A172 (cell line): ENCODE measurements at regions not wholly inside any gene's neighbourhood (a gene's known extent, or its start where the extent isn't known, plus 50 kb on each side); places are given as distances from the start of the nearest gene placed in this dataset.
"Not testable (repeated sequence)": the region's sequence is repeated elsewhere in the genome, so short reads cannot be mapped to it uniquely, and the experiment has no call there.

Experiments used
- DNase-seq: peaks from one replicate; pipeline ENCODE4 v3.0.0-alpha.2; 2015; ENCODE audit warnings: low spot score

- no peak for DNase-seq
These were observed 69.8 kb upstream of the SERP2 start for GRCh38 chr13:44303681-44304432.

DNA sequence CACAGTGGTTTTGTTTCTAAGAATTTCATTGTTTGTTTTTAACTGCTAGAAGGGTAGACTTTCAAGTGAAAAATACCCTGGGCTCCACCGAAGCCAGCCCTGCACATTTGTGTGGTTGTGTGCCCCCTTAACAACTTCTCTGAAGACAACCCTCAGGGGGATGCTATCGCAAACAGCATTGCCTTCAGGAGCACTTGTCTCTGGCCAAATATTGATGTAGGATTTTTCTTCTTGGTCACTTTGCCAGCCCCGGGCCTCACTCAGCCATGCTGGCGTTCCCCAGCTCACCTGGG lies 69.2 kb upstream of the SERP2 start:
- DNase-seq = no peak

DNA sequence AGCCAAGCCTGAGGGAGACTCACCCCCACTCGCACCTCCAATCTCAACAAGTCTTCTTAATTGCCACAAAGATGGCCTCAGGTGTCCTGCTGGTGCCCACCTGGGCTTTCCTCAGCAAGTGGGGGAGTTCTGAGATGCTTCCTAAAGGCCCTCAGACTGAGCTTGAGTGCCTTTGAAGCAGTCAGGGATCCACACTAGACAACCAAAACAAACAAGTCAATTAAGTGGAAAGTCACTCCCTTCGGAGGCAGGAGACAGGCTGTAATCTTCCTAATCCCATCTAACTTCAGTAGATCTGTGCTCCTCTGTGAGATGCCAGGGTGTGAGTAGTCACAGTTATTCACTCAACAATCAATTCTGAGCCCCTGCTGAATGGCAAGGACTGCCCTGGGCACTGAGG lies 68.3 kb upstream of the SERP2 start:
- no peak for DNase-seq

GRCh38 chr13:44305917-44306370 lies 67.7 kb upstream of the SERP2 start:
- DNase-seq = no peak

DNA sequence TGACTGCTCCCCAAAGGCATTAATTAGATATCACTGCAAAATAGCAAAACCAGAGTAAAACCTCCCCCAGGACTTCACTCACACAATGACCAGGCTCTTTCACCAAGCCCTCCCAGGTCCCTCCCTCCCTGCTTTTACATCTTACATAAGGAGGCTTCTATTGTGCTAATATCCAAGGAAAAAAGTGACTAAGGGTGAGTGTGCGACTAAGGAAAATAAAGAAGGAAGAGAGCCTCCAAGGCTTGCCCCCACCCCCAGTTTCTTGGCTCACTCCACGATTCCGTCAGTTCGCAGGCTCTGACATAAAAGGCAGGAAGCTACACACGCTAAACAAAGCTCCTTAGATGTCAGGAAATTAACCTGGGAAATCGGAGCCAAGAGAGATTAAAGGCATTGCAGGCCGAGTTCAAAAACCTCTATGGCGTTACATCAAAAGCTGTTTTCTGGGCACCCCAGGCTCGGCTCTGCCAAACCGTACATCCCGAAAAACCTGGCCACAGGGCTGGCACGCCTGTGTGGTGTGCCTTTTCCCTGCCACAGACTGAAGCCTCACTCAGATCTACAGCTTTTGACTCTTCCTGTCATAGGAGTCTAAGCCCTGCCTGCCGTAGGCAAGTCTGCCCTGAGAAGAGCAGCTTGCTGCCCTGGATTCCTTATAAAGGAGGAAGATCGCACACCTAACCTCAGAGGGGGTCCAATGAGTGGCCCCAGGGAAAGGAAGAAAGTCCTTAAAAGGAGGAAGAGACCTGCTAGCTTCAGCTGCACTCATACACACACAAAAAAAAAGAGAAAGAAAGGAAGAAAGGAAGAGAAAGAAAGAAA lies 67.0 kb upstream of the SERP2 start:
- DNase-seq = peak; percentile 93

- no peak for DNase-seq
These were observed 66.4 kb upstream of the SERP2 start for GRCh38 chr13:44307255-44307654.

DNA sequence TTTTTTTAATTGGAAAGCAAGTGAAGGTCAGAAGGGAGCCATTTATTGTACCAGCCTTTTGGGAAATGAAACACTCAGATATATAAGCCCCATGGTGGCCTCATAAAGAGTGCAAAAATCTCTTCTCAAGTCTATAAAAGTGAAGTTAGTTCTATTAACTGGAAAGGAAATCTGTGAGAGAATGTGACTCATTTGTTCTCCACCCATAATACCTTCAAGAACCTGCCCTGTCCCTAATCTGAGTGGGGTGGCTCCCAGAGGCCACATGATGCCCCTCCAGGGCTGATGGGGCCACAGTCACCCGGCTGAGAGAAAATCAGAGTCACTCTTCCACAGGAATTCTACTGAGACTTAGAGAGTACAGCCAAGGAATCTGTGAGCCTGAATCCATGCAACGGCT lies 65.8 kb upstream of the SERP2 start:
- no peak for DNase-seq

DNA sequence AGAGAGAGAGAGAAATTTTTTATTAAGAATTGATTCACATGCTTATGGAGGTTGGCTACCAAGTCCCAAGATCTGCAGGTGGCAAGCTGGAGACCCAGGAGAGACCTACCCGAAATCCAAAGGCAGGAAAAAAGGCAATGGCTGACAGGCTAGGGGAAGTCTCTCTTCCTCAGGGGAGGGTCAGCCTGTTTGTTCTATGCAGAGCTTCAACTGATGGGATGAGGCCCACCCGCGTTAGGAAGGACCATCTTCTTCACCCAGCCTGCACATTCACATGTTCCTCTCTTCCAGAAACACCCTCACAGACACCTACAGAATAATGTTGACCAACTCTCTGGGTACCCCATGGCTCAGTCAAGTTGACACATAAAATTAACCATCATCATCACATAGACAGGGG lies 65.3 kb upstream of the SERP2 start:
- DNase-seq = no peak

GRCh38 chr13:44309794-44310757 lies 63.5 kb upstream of the SERP2 start:
- no peak for DNase-seq

DNA sequence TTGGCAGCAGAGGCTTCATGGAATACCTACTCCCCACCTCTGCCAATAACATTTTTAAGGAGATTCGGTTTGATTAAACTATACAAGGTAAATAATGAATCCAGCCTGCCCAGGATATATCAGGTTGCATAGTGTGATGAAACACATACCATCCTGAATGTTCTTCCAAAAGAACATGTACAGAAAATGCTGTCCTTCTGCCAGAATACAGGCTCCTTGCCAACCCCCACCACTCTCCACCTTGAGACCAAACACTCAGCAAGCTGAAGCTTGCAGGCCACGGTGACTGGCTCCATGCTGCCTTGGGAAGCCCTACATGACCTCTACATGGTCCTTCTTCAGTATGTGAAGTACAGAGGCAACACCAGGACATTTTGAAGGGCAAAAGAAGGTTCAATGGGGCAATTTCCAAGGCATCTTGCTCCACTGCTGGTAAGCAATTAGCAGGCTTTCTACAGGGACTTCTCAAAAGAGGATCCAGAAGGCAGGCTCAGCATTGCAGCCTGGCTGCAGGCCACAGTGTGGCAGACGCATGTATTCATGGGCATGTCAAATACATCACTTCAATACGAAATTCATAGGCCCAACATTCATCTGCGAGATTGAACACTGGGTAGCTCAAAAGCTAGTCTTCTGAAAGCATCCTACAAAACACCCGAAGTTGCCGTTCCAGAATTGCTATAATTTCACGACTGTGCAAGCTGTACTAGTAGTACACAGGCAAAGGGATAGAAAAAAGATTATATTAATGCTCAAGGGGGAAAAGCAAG lies 62.4 kb upstream of the SERP2 start:
- no peak for DNase-seq

DNA sequence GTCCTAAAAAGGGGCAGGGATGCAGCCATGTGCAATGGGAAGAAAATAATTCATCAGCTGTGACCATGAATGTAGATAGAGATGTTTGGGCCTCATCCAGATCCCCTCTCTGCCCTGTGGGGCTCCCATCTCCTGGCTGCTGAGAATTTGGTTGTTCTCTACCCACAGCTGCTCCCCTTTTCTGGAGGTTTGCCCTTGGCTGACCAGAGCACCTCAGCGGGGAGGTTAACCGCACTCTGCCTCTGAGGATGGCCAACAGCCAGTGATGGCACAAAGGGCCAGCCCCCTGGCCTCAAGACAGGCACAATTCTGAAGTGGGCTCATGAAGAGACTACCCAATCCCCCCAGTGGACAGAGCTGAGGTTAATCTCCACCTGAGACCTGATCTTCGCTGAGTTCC lies 61.5 kb upstream of the SERP2 start:
- DNase-seq = no peak

- DNase-seq = peak; percentile 91
These were observed 60.6 kb upstream of the SERP2 start for GRCh38 chr13:44312834-44313551.

DNA sequence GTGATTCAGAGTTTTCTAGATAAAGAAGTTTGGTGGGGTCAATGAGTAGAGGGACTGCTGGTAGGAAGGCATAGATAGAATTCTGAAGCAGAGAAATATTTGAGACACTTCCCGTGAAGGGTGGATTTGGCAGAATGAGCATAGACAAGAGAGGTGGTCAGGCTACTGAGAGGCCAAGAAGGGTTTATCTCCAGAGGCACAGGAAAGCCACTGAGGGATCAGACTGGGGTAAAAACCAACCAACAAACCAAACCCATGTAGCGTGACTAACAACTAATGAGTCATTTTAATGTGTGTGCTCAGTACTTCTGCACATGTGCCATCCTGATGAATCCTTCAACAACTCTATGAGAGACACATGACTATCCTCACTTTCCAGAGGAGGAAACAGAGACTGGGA lies 60.0 kb upstream of the SERP2 start:
- peak; percentile 79 for DNase-seq

- DNase-seq = not testable (repeated sequence)
These were observed 59.5 kb upstream of the SERP2 start for GRCh38 chr13:44314160-44314559.

GRCh38 chr13:44317752-44318151 lies 55.9 kb upstream of the SERP2 start:
- DNase-seq = peak; percentile 35

GRCh38 chr13:44318161-44318560 lies 55.5 kb upstream of the SERP2 start:
- peak; percentile 45 for DNase-seq

DNA sequence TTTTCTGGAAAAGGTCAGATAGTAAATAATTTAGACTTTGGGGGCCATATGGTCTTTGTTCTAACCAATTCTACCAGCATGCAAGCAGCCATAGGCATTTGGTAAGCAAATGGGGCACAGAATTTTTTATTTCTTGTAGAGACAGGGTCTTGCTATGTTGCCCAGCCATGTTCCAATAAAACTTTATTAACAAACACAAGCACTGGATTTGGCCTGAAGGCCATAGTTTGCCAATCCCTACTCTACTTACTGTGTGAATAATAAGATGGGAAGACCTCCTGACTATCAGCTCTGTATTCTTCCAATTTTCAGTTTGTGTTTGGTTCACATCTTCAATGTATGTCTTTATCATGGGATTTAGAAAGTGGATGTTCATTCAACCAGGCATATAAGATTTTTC lies 53.0 kb upstream of the SERP2 start:
- no peak for DNase-seq

GRCh38 chr13:44321961-44322360 lies 51.7 kb upstream of the SERP2 start:
- DNase-seq = no peak

DNA sequence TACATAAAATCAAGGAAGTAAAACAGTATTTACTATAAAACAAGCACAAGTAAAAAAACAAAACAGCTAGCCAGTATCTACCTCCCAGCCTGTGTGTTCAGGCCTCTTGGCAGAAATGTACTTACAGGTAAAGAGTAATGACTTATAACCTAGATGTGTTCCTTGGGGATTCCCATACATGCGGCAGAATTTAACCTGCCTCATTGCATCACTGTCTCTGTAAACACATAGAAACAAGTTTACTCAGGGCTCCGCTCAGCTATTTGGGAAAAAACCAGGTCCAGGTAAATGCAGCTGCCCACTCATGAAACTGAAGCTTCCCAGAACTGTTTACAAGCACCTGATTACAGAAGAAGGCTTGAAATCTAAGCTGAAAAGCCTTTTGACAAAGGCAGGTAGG lies 50.7 kb upstream of the SERP2 start:
- no peak for DNase-seq

- DNase-seq = no peak
These were observed 49.9 kb upstream of the SERP2 start for GRCh38 chr13:44323754-44324153.
